Hematopoietic multipotent progenitor cell treated with erythropoietin and hydrocortisone succinate and interleukin-3 and kit ligand, for 15 days (in vitro differentiated cells): ENCODE measurements at regions not wholly inside any gene's neighbourhood (a gene's known extent, or its start where the extent isn't known, plus 50 kb on each side); places are given as distances from the start of the nearest gene placed in this dataset.

Source experiments
- DNase-seq: peaks from one replicate; pipeline ENCODE4 v3.0.0-alpha.2; 2015; ENCODE audit warnings: low spot score

GRCh38 chr4:85398276-85398675, 76.7 kb upstream of the ARHGAP24 start:
- no peak for DNase-seq

- DNase-seq, result no peak
Measured at GRCh38 chr4:85399270-85399669, 75.7 kb upstream of the ARHGAP24 start.

- DNase-seq, result no peak
Measured at GRCh38 chr4:85402371-85402770, 72.6 kb upstream of the ARHGAP24 start.

DNA sequence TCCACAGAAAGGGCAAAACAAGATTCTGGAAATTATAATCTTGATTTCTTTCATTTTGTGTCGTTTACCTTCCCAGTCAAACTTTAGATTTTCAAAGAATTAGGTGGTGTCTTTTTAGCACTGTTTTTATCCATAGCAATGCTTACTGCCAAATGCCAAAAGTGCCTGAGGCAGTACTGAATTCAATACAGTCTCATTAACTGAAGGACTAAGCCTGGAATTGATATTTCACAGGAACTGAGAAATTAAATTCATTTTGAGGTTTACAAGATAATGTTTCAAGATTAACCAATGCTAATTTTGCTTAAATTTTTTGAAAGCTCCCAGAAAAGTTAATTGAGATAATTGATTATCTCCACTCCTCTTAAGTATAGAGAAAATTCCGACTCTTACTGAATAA, 68.8 kb upstream of the ARHGAP24 start:
- no peak for DNase-seq

DNA sequence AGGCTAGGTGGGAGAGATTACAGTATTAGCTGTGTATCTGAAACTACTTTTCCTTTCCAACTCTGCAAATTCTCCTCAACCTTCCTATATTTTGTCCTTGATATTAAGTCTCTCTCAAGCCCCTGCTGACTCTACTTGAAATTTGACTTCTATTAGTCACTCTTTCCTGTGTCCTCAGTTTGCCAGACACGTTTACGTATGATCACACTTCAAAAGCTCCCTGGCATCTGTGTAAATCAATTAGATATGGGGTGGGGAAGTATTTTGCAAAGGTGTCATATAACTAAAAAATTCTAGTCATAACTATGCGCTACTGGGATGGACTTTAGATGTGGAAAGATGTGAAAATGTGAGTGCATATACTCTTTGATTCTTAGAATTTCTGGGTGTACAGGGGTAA, 67.4 kb upstream of the ARHGAP24 start:
- DNase-seq, result no peak

- no peak for DNase-seq
Measured at GRCh38 chr4:85408301-85408700, 66.6 kb upstream of the ARHGAP24 start.

GRCh38 chr4:85409251-85409650, 65.7 kb upstream of the ARHGAP24 start:
- DNase-seq, result no peak

- DNase-seq, result no peak
Measured at GRCh38 chr4:85411386-85411785, 63.6 kb upstream of the ARHGAP24 start.

DNA sequence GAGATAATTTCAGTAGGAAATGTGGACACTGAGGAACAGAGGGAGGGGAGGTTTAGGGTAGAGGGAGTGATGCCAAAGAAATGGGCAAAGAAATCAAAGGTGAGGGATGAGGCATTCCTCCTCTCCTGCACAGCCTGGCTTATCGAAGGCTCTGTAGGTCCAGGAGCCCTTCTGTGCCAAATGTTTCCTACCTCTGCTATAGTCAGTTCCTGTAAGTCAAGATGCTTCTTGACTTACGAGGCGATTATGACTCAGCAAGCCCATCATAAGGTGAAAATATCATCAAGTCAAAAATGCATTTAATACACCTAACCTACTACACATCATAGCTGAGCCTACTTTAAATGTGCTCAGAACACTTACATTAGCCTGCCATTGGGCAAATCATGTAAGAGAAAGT, 60.0 kb upstream of the ARHGAP24 start:
- no peak for DNase-seq

DNA sequence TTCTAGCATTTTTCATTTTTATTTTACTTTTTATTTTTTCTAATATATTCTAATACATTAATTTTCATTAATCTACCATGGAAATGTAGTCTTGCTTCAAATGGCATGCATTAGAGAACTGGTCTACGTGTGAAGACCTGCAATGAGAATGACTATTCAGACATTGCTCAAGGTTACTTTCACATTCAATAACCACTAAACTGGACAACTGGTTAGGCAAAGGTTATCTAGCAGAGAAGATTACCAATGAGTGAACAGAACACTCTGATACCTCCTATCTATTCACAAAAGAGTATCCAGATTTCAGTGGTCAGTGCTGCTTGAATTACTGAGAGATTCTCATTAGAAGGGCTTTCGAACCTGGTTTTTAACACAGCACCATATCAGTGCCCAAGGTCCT, 58.9 kb upstream of the ARHGAP24 start:
- DNase-seq, result no peak

- no peak for DNase-seq
Measured at GRCh38 chr4:85419103-85419502, 55.8 kb upstream of the ARHGAP24 start.

- DNase-seq, result no peak
Measured at GRCh38 chr4:85420831-85421230, 54.1 kb upstream of the ARHGAP24 start.

DNA sequence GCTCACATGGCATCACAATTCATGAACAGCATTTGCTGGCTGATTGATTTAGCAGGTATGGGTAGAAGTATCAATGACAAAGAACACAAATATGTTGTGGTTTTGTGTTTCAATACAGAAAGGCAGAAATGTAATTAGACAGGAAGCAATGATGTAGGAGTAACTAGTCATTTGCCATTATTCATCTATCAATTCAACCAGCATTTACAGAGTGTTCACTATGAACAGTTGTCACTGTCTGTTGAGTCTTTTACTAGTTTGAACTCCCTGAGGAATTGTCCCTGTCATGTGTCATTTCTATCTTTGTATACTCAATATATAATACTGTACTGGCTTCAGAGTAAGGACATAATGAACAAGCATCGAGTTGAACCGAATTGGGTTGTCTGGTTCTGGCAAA, 51.5 kb upstream of the ARHGAP24 start:
- no peak for DNase-seq
